ENCODE measurements at regions not wholly inside any gene's neighbourhood (a gene's known extent, or its start where the extent isn't known, plus 50 kb on each side); places are given as distances from the start of the nearest gene placed in this dataset.

DNA sequence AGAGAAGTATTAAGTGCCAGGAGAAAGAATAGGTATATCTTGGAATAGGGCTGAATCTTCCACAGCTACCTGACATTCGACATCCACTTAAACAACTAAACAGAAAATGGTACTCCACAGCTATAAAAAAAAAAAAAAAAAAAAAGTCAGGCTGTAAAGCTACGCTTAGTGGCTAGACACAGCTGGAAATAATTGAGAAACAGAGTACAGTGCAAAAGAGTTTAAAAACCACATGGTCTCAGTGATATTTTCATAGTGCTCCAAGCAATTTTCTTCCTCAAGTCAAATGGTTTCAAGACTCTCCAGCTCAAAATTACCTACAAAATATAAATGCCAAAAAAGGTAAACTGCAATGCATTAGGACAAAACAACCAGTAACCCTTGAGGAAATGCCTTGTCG, 607.1 kb downstream of the KCNJ2 start:
- TF ChIP-seq, protein P1, sequence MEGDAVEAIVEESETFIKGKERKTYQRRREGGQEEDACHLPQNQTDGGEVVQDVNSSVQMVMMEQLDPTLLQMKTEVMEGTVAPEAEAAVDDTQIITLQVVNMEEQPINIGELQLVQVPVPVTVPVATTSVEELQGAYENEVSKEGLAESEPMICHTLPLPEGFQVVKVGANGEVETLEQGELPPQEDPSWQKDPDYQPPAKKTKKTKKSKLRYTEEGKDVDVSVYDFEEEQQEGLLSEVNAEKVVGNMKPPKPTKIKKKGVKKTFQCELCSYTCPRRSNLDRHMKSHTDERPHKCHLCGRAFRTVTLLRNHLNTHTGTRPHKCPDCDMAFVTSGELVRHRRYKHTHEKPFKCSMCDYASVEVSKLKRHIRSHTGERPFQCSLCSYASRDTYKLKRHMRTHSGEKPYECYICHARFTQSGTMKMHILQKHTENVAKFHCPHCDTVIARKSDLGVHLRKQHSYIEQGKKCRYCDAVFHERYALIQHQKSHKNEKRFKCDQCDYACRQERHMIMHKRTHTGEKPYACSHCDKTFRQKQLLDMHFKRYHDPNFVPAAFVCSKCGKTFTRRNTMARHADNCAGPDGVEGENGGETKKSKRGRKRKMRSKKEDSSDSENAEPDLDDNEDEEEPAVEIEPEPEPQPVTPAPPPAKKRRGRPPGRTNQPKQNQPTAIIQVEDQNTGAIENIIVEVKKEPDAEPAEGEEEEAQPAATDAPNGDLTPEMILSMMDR (IDR thresholded peaks at IDR 0.05), result no peak
- TF ChIP-seq POLR2A (IDR thresholded peaks at IDR 0.05), result no peak
